22Rv1 (cell line): ENCODE measurements at regions not wholly inside any gene's neighbourhood (a gene's known extent, or its start where the extent isn't known, plus 50 kb on each side); places are given as distances from the start of the nearest gene placed in this dataset.
A peak's percentile ranks its signal among the peaks of the same experiment; 100 is the strongest.

Experiments
- H3K27ac ChIP-seq: fragments of 450-650 bp; 2 replicates; pipeline ENCODE4 v1.5.1; 2017
- CTCF ChIP-seq: fragments of 450-650 bp; IDR thresholded peaks from 2 replicates; pipeline ENCODE4 v1.5.1; 2017; ENCODE audit warnings: mild to moderate bottlenecking
- ZFX ChIP-seq: fragments of 450-650 bp; IDR thresholded peaks from 2 replicates; pipeline ENCODE4 v1.6.1; 2017; ENCODE audit warnings: antibody characterized with exemption, borderline replicate concordance

- peak overlapping the region; percentile 17; the same call in 1 of the 2 replicates for H3K27ac ChIP-seq
- TF ChIP-seq CTCF (no peak), ZFX (no peak)
Measured at GRCh38 chr10:63700631-63701156, 179.5 kb downstream of the REEP3 start.

- TF ChIP-seq CTCF (no peak), ZFX (no peak)
- H3K27ac ChIP-seq = no peak overlapping the region
Measured at GRCh38 chr10:63702092-63702491, 180.9 kb downstream of the REEP3 start.

GRCh38 chr10:63703113-63703670, 182.0 kb downstream of the REEP3 start:
- H3K27ac ChIP-seq = peak overlapping the region; percentile 19; the same call in 1 of the 2 replicates
- TF ChIP-seq ZFX = no peak
- no peak for TF ChIP-seq CTCF

- TF ChIP-seq ZFX = no peak
- no peak for TF ChIP-seq CTCF
- H3K27ac ChIP-seq = peak overlapping the region; percentile 19; the same call in 1 of the 2 replicates
Measured at GRCh38 chr10:63703740-63704345, 182.6 kb downstream of the REEP3 start.

GRCh38 chr10:63707254-63707910, 186.2 kb downstream of the REEP3 start:
- TF ChIP-seq ZFX (no peak), CTCF (no peak)
- peak overlapping the region; percentile 60 for H3K27ac ChIP-seq

- H3K27ac ChIP-seq = no peak overlapping the region
- TF ChIP-seq ZFX (no peak), CTCF (no peak)
Measured at GRCh38 chr10:63708421-63708820, 187.2 kb downstream of the REEP3 start.

GRCh38 chr10:63710703-63711102, 189.5 kb downstream of the REEP3 start:
- H3K27ac ChIP-seq = no peak overlapping the region; the same call in 1 of the 2 replicates
- TF ChIP-seq ZFX = no peak
- TF ChIP-seq CTCF = no peak
